ENCODE measurements at regions not wholly inside any gene's neighbourhood (a gene's known extent, or its start where the extent isn't known, plus 50 kb on each side); places are given as distances from the start of the nearest gene placed in this dataset.

- TF ChIP-seq CTCF (IDR thresholded peaks at IDR 0.05) (no peak), POLR2A (IDR thresholded peaks at IDR 0.05) (no peak), EP300 (IDR thresholded peaks at IDR 0.05) (no peak)
Measured at GRCh38 chr9:95773053-95773418, 102.5 kb upstream of the ERCC6L2 start.
